ENCODE measurements at regions not wholly inside any gene's neighbourhood (a gene's known extent, or its start where the extent isn't known, plus 50 kb on each side); places are given as distances from the start of the nearest gene placed in this dataset.

GRCh38 chr4:152107736-152108500 lies 347.1 kb upstream of the GATB start:
- TF ChIP-seq, protein P1, sequence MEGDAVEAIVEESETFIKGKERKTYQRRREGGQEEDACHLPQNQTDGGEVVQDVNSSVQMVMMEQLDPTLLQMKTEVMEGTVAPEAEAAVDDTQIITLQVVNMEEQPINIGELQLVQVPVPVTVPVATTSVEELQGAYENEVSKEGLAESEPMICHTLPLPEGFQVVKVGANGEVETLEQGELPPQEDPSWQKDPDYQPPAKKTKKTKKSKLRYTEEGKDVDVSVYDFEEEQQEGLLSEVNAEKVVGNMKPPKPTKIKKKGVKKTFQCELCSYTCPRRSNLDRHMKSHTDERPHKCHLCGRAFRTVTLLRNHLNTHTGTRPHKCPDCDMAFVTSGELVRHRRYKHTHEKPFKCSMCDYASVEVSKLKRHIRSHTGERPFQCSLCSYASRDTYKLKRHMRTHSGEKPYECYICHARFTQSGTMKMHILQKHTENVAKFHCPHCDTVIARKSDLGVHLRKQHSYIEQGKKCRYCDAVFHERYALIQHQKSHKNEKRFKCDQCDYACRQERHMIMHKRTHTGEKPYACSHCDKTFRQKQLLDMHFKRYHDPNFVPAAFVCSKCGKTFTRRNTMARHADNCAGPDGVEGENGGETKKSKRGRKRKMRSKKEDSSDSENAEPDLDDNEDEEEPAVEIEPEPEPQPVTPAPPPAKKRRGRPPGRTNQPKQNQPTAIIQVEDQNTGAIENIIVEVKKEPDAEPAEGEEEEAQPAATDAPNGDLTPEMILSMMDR (IDR thresholded peaks at IDR 0.05): no peak
- no peak for TF ChIP-seq POLR2A (IDR thresholded peaks at IDR 0.05)

Measured in esophagus squamous epithelium (tissue), 4 donors.